Posterior vena cava (tissue), 2 donors: ENCODE measurements at regions not wholly inside any gene's neighbourhood (a gene's known extent, or its start where the extent isn't known, plus 50 kb on each side); places are given as distances from the start of the nearest gene placed in this dataset.

ENCODE experiments used
- DNase-seq: peaks from one replicate; pipeline ENCODE4 v3.0.0-alpha.2; 2020; ENCODE audit warnings: low spot score
- intact Hi-C, 2 donors: fragments of 100-400 bp; cut with DNase I; formaldehyde crosslinking; loops; one replicate each; pipeline versions ENCODE4 v1.14.1 to v1.14.2; 2022 to 2023
- donor health status: DM: yes; HTN: yes; CAD: no.
- donor health status: DM: yes; HTN: yes; CAD: no.

GRCh38 chr5:27353970-27354369 lies 315.6 kb upstream of the CDH9 start:
- DNase-seq = no peak
- intact Hi-C loops = no loop called here

- DNase-seq = no peak
- intact Hi-C loops = no loop called here
Measured at GRCh38 chr5:27353540-27353939, 315.2 kb upstream of the CDH9 start.

- intact Hi-C loops = no loop called here
- no peak for DNase-seq
Measured at GRCh38 chr5:27341342-27341741, 303.0 kb upstream of the CDH9 start.

GRCh38 chr5:27336817-27337216 lies 298.4 kb upstream of the CDH9 start:
- no peak for DNase-seq
- intact Hi-C loops = no loop called here

- intact Hi-C loops = no loop called here
Measured at GRCh38 chr5:27328480-27328879, 290.1 kb upstream of the CDH9 start.

GRCh38 chr5:27325513-27325912 lies 287.1 kb upstream of the CDH9 start:
- intact Hi-C loops = no loop called here
- no peak for DNase-seq

More at GRCh38 chr5:27328480-27328879, 290.1 kb upstream of the CDH9 start:
- no peak for DNase-seq

GRCh38 chr5:27318701-27319100 lies 280.3 kb upstream of the CDH9 start:
- intact Hi-C loops = no loop called here
- no peak for DNase-seq

GRCh38 chr5:27316271-27316650 lies 277.9 kb upstream of the CDH9 start:
- intact Hi-C loops = no loop called here
- DNase-seq = no peak

GRCh38 chr5:27315363-27316270 lies 277.2 kb upstream of the CDH9 start:
- intact Hi-C loops = no loop called here

GRCh38 chr5:27313549-27313948 lies 275.2 kb upstream of the CDH9 start:
- DNase-seq = no peak
- intact Hi-C loops = no loop called here

More at GRCh38 chr5:27315363-27316270, 277.2 kb upstream of the CDH9 start:
- DNase-seq = no peak

- intact Hi-C loops = no loop called here
- DNase-seq = no peak
Measured at GRCh38 chr5:27312291-27312893, 274.0 kb upstream of the CDH9 start.

- no peak for DNase-seq
- intact Hi-C loops = no loop called here
Measured at GRCh38 chr5:27311544-27311943, 273.2 kb upstream of the CDH9 start.

GRCh38 chr5:27308153-27308552 lies 269.8 kb upstream of the CDH9 start:
- DNase-seq = no peak
- intact Hi-C loops = no loop called here

GRCh38 chr5:27290172-27290571 lies 251.8 kb upstream of the CDH9 start:
- intact Hi-C loops = no loop called here
- DNase-seq = no peak

GRCh38 chr5:27276119-27276518 lies 237.7 kb upstream of the CDH9 start:
- DNase-seq = no peak
- intact Hi-C loops = no loop called here

GRCh38 chr5:27275345-27275744 lies 237.0 kb upstream of the CDH9 start:
- intact Hi-C loops = no loop called here
- no peak for DNase-seq

GRCh38 chr5:27269766-27270165 lies 231.4 kb upstream of the CDH9 start:
- intact Hi-C loops = no loop called here
- DNase-seq = no peak

- DNase-seq = no peak
- intact Hi-C loops = no loop called here
Measured at GRCh38 chr5:27267209-27267824, 228.9 kb upstream of the CDH9 start.

GRCh38 chr5:27266184-27266583 lies 227.8 kb upstream of the CDH9 start:
- no peak for DNase-seq
- intact Hi-C loops = no loop called here

GRCh38 chr5:27257696-27258095 lies 219.3 kb upstream of the CDH9 start:
- DNase-seq = no peak
- intact Hi-C loops = no loop called here

- intact Hi-C loops = no loop called here
- DNase-seq = no peak
Measured at GRCh38 chr5:27252911-27253310, 214.5 kb upstream of the CDH9 start.
